H1 (cell line): ENCODE measurements at regions not wholly inside any gene's neighbourhood (a gene's known extent, or its start where the extent isn't known, plus 50 kb on each side); places are given as distances from the start of the nearest gene placed in this dataset.

ENCODE experiments used
- CTCF ChIA-PET: fragments of 300-600 bp; sonication (Branson Sonifier 250); formaldehyde crosslinking; loops from one replicate; lab custom pipeline; 2021; ENCODE audit not compliant: partially characterized antibody; lab: Charles Lee
- POLR2A ChIA-PET: fragments of 300-600 bp; sonication (Branson Sonifier 250); formaldehyde crosslinking; loops from one replicate; lab custom pipeline; 2021; ENCODE audit warnings: inconsistent platforms; ENCODE audit not compliant: partially characterized antibody; lab: Charles Lee
- DNase-seq, 2 experiments: peaks; one replicate each; pipeline versions ENCODE4 v3.0.0 to v3.0.0-alpha.2; 2010 to 2022; ENCODE audit warnings: low spot score in 2 of 2, low read depth in 1 of 2, mixed read lengths in 1 of 2
- FAIRE-seq: peaks from 2 replicates; lab custom pipeline; 2011; peaks lifted over from hg19 to GRCh38; lab: Jason Lieb, UNC
- H2AFZ ChIP-seq: 2 replicates; pipeline ENCODE4 v1.8.1; 2012; ENCODE audit warnings: low read length, inconsistent platforms
- H2AK5ac ChIP-seq: 2 replicates; pipeline ENCODE4 v1.6.1; 2013; ENCODE audit warnings: low read depth, low read length
- H2BK120ac ChIP-seq: replicated peaks from 2 replicates; pipeline ENCODE3; 2013; ENCODE audit warnings: low read depth, low read length, inconsistent platforms
- H2BK12ac ChIP-seq: 2 replicates; pipeline ENCODE4 v1.6.1; 2013; ENCODE audit warnings: low read depth, low read length
- H2BK15ac ChIP-seq: 2 replicates; pipeline ENCODE4 v1.6.1; 2013; ENCODE audit warnings: low read length
- H2BK20ac ChIP-seq: 2 replicates; pipeline ENCODE4 v1.6.1; 2013; ENCODE audit warnings: low read length
- H2BK5ac ChIP-seq: 2 replicates; pipeline ENCODE4 v1.6.1; 2013; ENCODE audit warnings: low read depth, low read length
- H3K14ac ChIP-seq: 2 replicates; pipeline ENCODE4 v1.6.1; 2013; ENCODE audit warnings: inconsistent platforms; ENCODE audit not compliant: insufficient read length
- H3K18ac ChIP-seq: 2 replicates; pipeline ENCODE4 v1.6.1; 2013; ENCODE audit warnings: low read length; ENCODE audit errors: extremely low read depth
- H3K23ac ChIP-seq: 2 replicates; pipeline ENCODE4 v1.6.1; 2013; ENCODE audit warnings: inconsistent platforms; ENCODE audit not compliant: insufficient read length
- H3K23me2 ChIP-seq: 2 replicates; pipeline ENCODE4 v1.6.1; 2013; ENCODE audit warnings: low read depth, low read length
- H3K27ac ChIP-seq: 2 replicates; pipeline ENCODE4 v1.6.1; 2011; ENCODE audit warnings: low read depth, low read length, inconsistent platforms
- H3K27me3 ChIP-seq, 4 experiments: replicated peaks in 1 of 4; 1 replicate in 1 of 4; 2 replicates in 3 of 4; pipeline versions ENCODE4 v1.6.1 to v1.8.1; 2011 to 2013; ENCODE audit warnings: low read length in 3 of 4, mild to moderate bottlenecking in 3 of 4, inconsistent platforms in 2 of 4, mixed read lengths in 2 of 4, moderate library complexity in 1 of 4; ENCODE audit not compliant: control insufficient read depth in 3 of 4, insufficient read depth in 3 of 4; ENCODE audit errors: extremely low read depth in 1 of 4
- H3K36me3 ChIP-seq, 4 experiments: 2 replicates each; pipeline versions ENCODE4 v1.6.1 to v1.8.1; 2011 to 2013; ENCODE audit warnings: mild to moderate bottlenecking in 4 of 4, low read length in 3 of 4, moderate library complexity in 2 of 4, control low read depth in 1 of 4, inconsistent platforms in 1 of 4; ENCODE audit not compliant: insufficient read depth in 4 of 4, control insufficient read depth in 2 of 4
- H3K4ac ChIP-seq: replicated peaks from 2 replicates; pipeline ENCODE3; 2013; ENCODE audit warnings: low read length, low read depth, mixed read lengths, inconsistent platforms; ENCODE audit not compliant: insufficient read length
- H3K4me1 ChIP-seq, 4 experiments: replicated peaks in 1 of 4; 1 replicate in 1 of 4; 2 replicates in 3 of 4; pipeline versions ENCODE4 v1.6.1 to v1.8.1; 2011 to 2013; ENCODE audit warnings: low read length in 3 of 4, inconsistent platforms in 2 of 4, mixed read lengths in 1 of 4; ENCODE audit not compliant: insufficient read depth in 4 of 4, control insufficient read depth in 3 of 4
- H3K4me2 ChIP-seq, 2 experiments: 2 replicates each; pipeline versions ENCODE4 v1.6.1 to v1.8.1; 2011 to 2013; ENCODE audit warnings: low read depth in 2 of 2, low read length in 2 of 2, control low read depth in 1 of 2, inconsistent platforms in 1 of 2, mild to moderate bottlenecking in 1 of 2; ENCODE audit not compliant: insufficient read depth in 1 of 2
- H3K4me3 ChIP-seq, 4 experiments: fragments of 200-600, 300-600 bp in 1 of 4; sonication (generic), shearing (Covaris generic), sonication (Bioruptor Twin) in 1 of 4; 2 replicates each; pipeline versions ENCODE4 v1.5.1 to v1.8.1; 2011 to 2016; ENCODE audit warnings: low read length in 4 of 4, low read depth in 3 of 4, control low read depth in 2 of 4, inconsistent platforms in 2 of 4, mild to moderate bottlenecking in 2 of 4, mixed read lengths in 1 of 4, moderate library complexity in 1 of 4; ENCODE audit not compliant: insufficient read depth in 2 of 4; ENCODE audit errors: extremely low read depth in 1 of 4
- H3K56ac ChIP-seq: replicated peaks from 2 replicates; pipeline ENCODE3; 2013; ENCODE audit warnings: low read depth, mild to moderate bottlenecking, mixed read lengths, low read length, inconsistent platforms; ENCODE audit not compliant: insufficient read length
- H3K79me1 ChIP-seq: 2 replicates; pipeline ENCODE4 v1.6.1; 2013; ENCODE audit warnings: low read depth, low read length, control low read depth
- H3K79me2 ChIP-seq, 2 experiments: 2 replicates each; pipeline versions ENCODE4 v1.6.1 to v1.8.1; 2012 to 2013; ENCODE audit warnings: low read length in 2 of 2, mild to moderate bottlenecking in 2 of 2, inconsistent platforms in 1 of 2; ENCODE audit not compliant: insufficient read depth in 2 of 2, control insufficient read depth in 1 of 2
- H3K9ac ChIP-seq, 4 experiments: replicated peaks in 1 of 4; 1 replicate in 1 of 4; 2 replicates in 3 of 4; pipeline versions ENCODE4 v1.6.1 to v1.8.1; 2011 to 2013; ENCODE audit warnings: low read depth in 3 of 4, low read length in 3 of 4, control low read depth in 2 of 4, mild to moderate bottlenecking in 2 of 4, moderate library complexity in 2 of 4, inconsistent platforms in 1 of 4; ENCODE audit errors: extremely low read depth in 1 of 4
- H3K9me3 ChIP-seq, 2 experiments: 2 replicates each; pipeline versions ENCODE4 v1.6.1 to v1.8.1; 2012 to 2013; ENCODE audit warnings: mild to moderate bottlenecking in 2 of 2, moderate library complexity in 2 of 2, control low read depth in 1 of 2, inconsistent platforms in 1 of 2, low read depth in 1 of 2, low read length in 1 of 2, mixed read lengths in 1 of 2; ENCODE audit not compliant: insufficient read depth in 2 of 2
- H4K20me1 ChIP-seq, 2 experiments: replicated peaks in 1 of 2; 2 replicates each; pipeline versions ENCODE3 to v1.8.1; 2011 to 2013; ENCODE audit warnings: inconsistent platforms in 2 of 2, low read length in 2 of 2, mild to moderate bottlenecking in 1 of 2; ENCODE audit not compliant: insufficient read depth in 2 of 2, control insufficient read depth in 1 of 2
- H4K5ac ChIP-seq: 2 replicates; pipeline ENCODE4 v1.6.1; 2013; ENCODE audit warnings: low read length, low read depth, mixed read lengths, inconsistent platforms; ENCODE audit not compliant: insufficient read length
- H4K8ac ChIP-seq: 2 replicates; pipeline ENCODE4 v1.8.0; 2013; ENCODE audit warnings: mild to moderate bottlenecking, moderate library complexity, low read length, inconsistent platforms; ENCODE audit not compliant: insufficient read depth; ENCODE audit errors: extremely low read depth
- H4K91ac ChIP-seq: replicated peaks from 2 replicates; pipeline ENCODE3; 2013; ENCODE audit warnings: low read length, mixed read lengths, inconsistent platforms; ENCODE audit not compliant: insufficient read length
- BRCA1 ChIP-seq: IDR thresholded peaks from 2 replicates; pipeline ENCODE4 v1.6.1; 2012; ENCODE audit warnings: low read depth, low read length, improper control_type of control experiment
- CBX8 ChIP-seq: fragments of 300-800, 300-1000 bp; sonication (generic); IDR thresholded peaks from 2 replicates; pipeline ENCODE4 v1.7.1; 2016; ENCODE audit warnings: low read depth, low read length, borderline replicate concordance
- CHD1 ChIP-seq: IDR thresholded peaks from 2 replicates; pipeline ENCODE4 v1.6.1; 2012; ENCODE audit warnings: low read depth, low read length, improper control_type of control experiment
- EGR1 ChIP-seq: IDR thresholded peaks from 2 replicates; pipeline ENCODE4 v1.6.1; 2011; ENCODE audit warnings: low read depth, low read length, borderline replicate concordance
- FOSL1 ChIP-seq: IDR thresholded peaks from 2 replicates; pipeline ENCODE4 v1.6.1; 2011; ENCODE audit warnings: mild to moderate bottlenecking, low read depth, low read length, moderate library complexity; ENCODE audit not compliant: insufficient read depth
- JUND ChIP-seq: IDR thresholded peaks from 2 replicates; pipeline ENCODE4 v1.6.1; 2011; ENCODE audit warnings: mild to moderate bottlenecking, improper control_type of control experiment, low read length
- RFX5 ChIP-seq: IDR thresholded peaks from 2 replicates; pipeline ENCODE4 v1.6.1; 2011; ENCODE audit warnings: low read depth, low read length, improper control_type of control experiment, borderline replicate concordance
- SIN3A ChIP-seq, 2 experiments: IDR thresholded peaks in 1 of 2; conservative IDR thresholded peaks in 1 of 2; 2 replicates each; pipeline ENCODE4 v1.6.1; 2011 to 2012; ENCODE audit warnings: low read length in 2 of 2, improper control_type of control experiment in 1 of 2, low read depth in 1 of 2, mild to moderate bottlenecking in 1 of 2
- SP1 ChIP-seq: IDR thresholded peaks from 2 replicates; pipeline ENCODE4 v1.6.1; 2011; ENCODE audit warnings: low read depth, low read length
- SRF ChIP-seq: IDR thresholded peaks from 2 replicates; pipeline ENCODE4 v1.6.1; 2011; ENCODE audit warnings: mild to moderate bottlenecking, low read depth, low read length, moderate library complexity
- YY1 ChIP-seq: IDR thresholded peaks from 2 replicates; pipeline ENCODE4 v1.6.1; 2011; ENCODE audit warnings: low read depth, mild to moderate bottlenecking, low read length
- ZNF274 ChIP-seq: IDR thresholded peaks from 2 replicates; pipeline ENCODE4 v1.7.0; 2012; ENCODE audit warnings: low read length, borderline replicate concordance; ENCODE audit errors: extremely low read depth
- WGBS, 2 experiments: shearing (Covaris generic) in 1 of 2; methylation state at CpG; one replicate each; pipeline versions ENCODE4 v1.1.6 to v1.1.7; 2013 to 2015; ENCODE audit warnings: low lambda C conversion rate in 2 of 2, mixed read lengths in 2 of 2, inconsistent platforms in 1 of 2, low coverage in 1 of 2, missing lambda C conversion rate in 1 of 2; ENCODE audit not compliant: insufficient replicate concordance in 2 of 2, insufficient coverage in 1 of 2, insufficient read length in 1 of 2; ENCODE audit errors: extremely low coverage in 1 of 2, missing lambda C conversion rate in 1 of 2; 5-methylcytosine and 5-hydroxymethylcytosine counted together
- TF ChIP-seq, protein P1 (sequence below): IDR thresholded peaks from 2 replicates; pipeline ENCODE4 v1.6.1; 2012; ENCODE audit warnings: inconsistent platforms

- no peaks in the 10 kb centered on the region for H3K9me3 ChIP-seq
- no peak overlapping the region for H2AFZ ChIP-seq
- no peaks in the 10 kb centered on the region for H3K79me2 ChIP-seq
- H4K8ac ChIP-seq, result no peak overlapping the region
- no peak overlapping the region for H4K91ac ChIP-seq
- H3K36me3 ChIP-seq, result no peaks in the 10 kb centered on the region
- WGBS, 2 experiments, result 93% methylated on average over 6 of the region's 6 CpGs; no CpG with 5 or more reads in 1 of the 2 experiments
- no peak overlapping the region for H3K56ac ChIP-seq
- H3K27me3 ChIP-seq, result no peaks in the 10 kb centered on the region
- H3K4me2 ChIP-seq, result no peak overlapping the region
- H4K5ac ChIP-seq, result no peak overlapping the region
- DNase-seq (no peak), FAIRE-seq (no peak)
- no peak overlapping the region for H3K9ac ChIP-seq
- no peak overlapping the region for H2BK12ac ChIP-seq
- no peak overlapping the region for H2AK5ac ChIP-seq
- H3K23ac ChIP-seq, result no peak overlapping the region
- no peak overlapping the region for H3K4me3 ChIP-seq
- no peaks in the 10 kb centered on the region for H4K20me1 ChIP-seq
- H3K4ac ChIP-seq, result no peak overlapping the region
- no peak overlapping the region for H2BK5ac ChIP-seq
- no peaks in the 10 kb centered on the region for H3K79me1 ChIP-seq
- no peak overlapping the region for H3K14ac ChIP-seq
- ChIA-PET CTCF (interaction anchor here (0.6 kb wide), 1 partner anchor 31 kb away, joined by 3 read pairs; no protein-coding TSS in a partner anchor), POLR2A (no interaction called here)
- H3K4me1 ChIP-seq, result peaks cover 0 to 2% (median 1%) of the 10 kb centered on the region in 4 experiments; a peak in 3 of 7 replicates
- H2BK120ac ChIP-seq, result no peak overlapping the region
- no peak overlapping the region for H2BK20ac ChIP-seq
- H2BK15ac ChIP-seq, result no peak overlapping the region
- H3K23me2 ChIP-seq, result no peaks in the 10 kb centered on the region
- no peak overlapping the region for H3K18ac ChIP-seq
- H3K27ac ChIP-seq, result no peak overlapping the region
- TF ChIP-seq SIN3A (conservative IDR thresholded peaks at IDR 0.05 in 1 of 2, IDR thresholded peaks at IDR 0.05 in 1 of 2; ENCODE audit: low read depth in 1 of 2, low read length in 2 of 2) (no peak), FOSL1 (no peak), SP1 (no peak), YY1 (no peak), ZNF274 (no peak), CHD1 (no peak), RFX5 (no peak), BRCA1 (no peak), SRF (no peak), EGR1 (no peak), JUND (no peak), CBX8 (no peak)
- TF ChIP-seq, protein P1, sequence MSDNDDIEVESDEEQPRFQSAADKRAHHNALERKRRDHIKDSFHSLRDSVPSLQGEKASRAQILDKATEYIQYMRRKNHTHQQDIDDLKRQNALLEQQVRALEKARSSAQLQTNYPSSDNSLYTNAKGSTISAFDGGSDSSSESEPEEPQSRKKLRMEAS, result no peak
These were observed 241.6 kb downstream of the LY86 start for GRCh38 chr6:6829872-6830685.
